ENCODE measurements at regions not wholly inside any gene's neighbourhood (a gene's known extent, or its start where the extent isn't known, plus 50 kb on each side); places are given as distances from the start of the nearest gene placed in this dataset.
"Not testable (repeated sequence)": the region's sequence is repeated elsewhere in the genome, so short reads cannot be mapped to it uniquely, and the experiment has no call there.

GRCh38 chr10:45056806-45057205, 56.1 kb downstream of the ZNF22 start:
- not testable (repeated sequence) for H3K4me1 ChIP-seq; DNase-seq (ENCODE audit: low spot score); H3K27ac ChIP-seq; H2AFZ ChIP-seq (replicated peaks); H3K4me3 ChIP-seq; H3F3A ChIP-seq (ENCODE audit: low read depth); H3K4me2 ChIP-seq; H3K9me3 ChIP-seq (ENCODE audit: low read depth); H3K9ac ChIP-seq; H3K4me3 Mint-ChIP-seq; H3K36me3 Mint-ChIP-seq; H3K9me3 Mint-ChIP-seq; H3K4me1 Mint-ChIP-seq; H4K20me1 ChIP-seq (ENCODE audit: low read depth); H3K36me3 ChIP-seq; H3K27me3 ChIP-seq; H3K79me2 ChIP-seq (ENCODE audit: low read depth); H3K27ac Mint-ChIP-seq; H3K27me3 Mint-ChIP-seq (ENCODE audit: insufficient read depth, low read depth)

- no peak for TF ChIP-seq EZH2 (IDR thresholded peaks at IDR 0.05)
- no peak for TF ChIP-seq CTCF (IDR thresholded peaks at IDR 0.05)
- TF ChIP-seq EZH2phosphoT487 (IDR thresholded peaks at IDR 0.05) = no peak
- Histone ChIP-seq H2AFZ (replicated peaks) (peak overlapping the region; percentile 71), H3K36me3 (no peaks in the 10 kb centered on the region), H3K27ac (no peak overlapping the region), H3K4me2 (no peak overlapping the region), H3K9ac (no peak overlapping the region), H3K4me3 (no peak overlapping the region), H3K9me3 (ENCODE audit: low read depth) (no peaks in the 10 kb centered on the region), H4K20me1 (ENCODE audit: low read depth) (no peaks in the 10 kb centered on the region), H3K27me3 (no peaks in the 10 kb centered on the region), H3K4me1 (no peaks in the 10 kb centered on the region), H3F3A (ENCODE audit: low read depth) (no peaks in the 10 kb centered on the region), H3K79me2 (ENCODE audit: low read depth) (no peaks in the 10 kb centered on the region)
- Mint-ChIP-seq H3K4me1 (no peaks in the 10 kb centered on the region), H3K27me3 (ENCODE audit: insufficient read depth, low read depth) (peaks cover 2% of the 10 kb centered on the region), H3K4me3 (no peak overlapping the region), H3K9me3 (peaks cover 2% of the 10 kb centered on the region), H3K27ac (no peak overlapping the region), H3K36me3 (no peaks in the 10 kb centered on the region)
- no peak for DNase-seq (ENCODE audit: low spot score)
Measured at GRCh38 chr10:45058580-45058979, 57.9 kb downstream of the ZNF22 start.

- no peak for TF ChIP-seq CTCF (IDR thresholded peaks at IDR 0.05)
- no peak for TF ChIP-seq EZH2 (IDR thresholded peaks at IDR 0.05)
- TF ChIP-seq EZH2phosphoT487 (IDR thresholded peaks at IDR 0.05) = no peak
- H3F3A ChIP-seq (ENCODE audit: low read depth) = no peaks in the 10 kb centered on the region
- H3K27ac Mint-ChIP-seq = no peak overlapping the region
- no peaks in the 10 kb centered on the region for H3K36me3 Mint-ChIP-seq
- H3K4me3 ChIP-seq = no peak overlapping the region
- H3K4me2 ChIP-seq = no peak overlapping the region
- H3K4me3 Mint-ChIP-seq = no peak overlapping the region
- peaks cover 2% of the 10 kb centered on the region for H3K27me3 Mint-ChIP-seq (ENCODE audit: insufficient read depth, low read depth)
- H3K9me3 Mint-ChIP-seq = peaks cover 2% of the 10 kb centered on the region
- H3K4me1 Mint-ChIP-seq = no peaks in the 10 kb centered on the region
- H2AFZ ChIP-seq (replicated peaks) = peak overlapping the region; percentile 71
- DNase-seq (ENCODE audit: low spot score) = no peak
- H3K36me3 ChIP-seq = no peaks in the 10 kb centered on the region
- no peaks in the 10 kb centered on the region for H3K27me3 ChIP-seq
- no peak overlapping the region for H3K9ac ChIP-seq
- H4K20me1 ChIP-seq (ENCODE audit: low read depth) = no peaks in the 10 kb centered on the region
- H3K9me3 ChIP-seq (ENCODE audit: low read depth) = no peaks in the 10 kb centered on the region
- no peak overlapping the region for H3K27ac ChIP-seq
- no peaks in the 10 kb centered on the region for H3K4me1 ChIP-seq
- H3K79me2 ChIP-seq (ENCODE audit: low read depth) = no peaks in the 10 kb centered on the region
Measured at GRCh38 chr10:45058992-45059561, 58.4 kb downstream of the ZNF22 start.

GRCh38 chr10:45059632-45060031, 58.9 kb downstream of the ZNF22 start:
- H3K36me3 Mint-ChIP-seq = no peaks in the 10 kb centered on the region
- no peaks in the 10 kb centered on the region for H3K79me2 ChIP-seq (ENCODE audit: low read depth)
- H3K4me2 ChIP-seq = no peak overlapping the region
- no peak overlapping the region for H3K27ac ChIP-seq
- TF ChIP-seq EZH2phosphoT487 (IDR thresholded peaks at IDR 0.05) = no peak
- TF ChIP-seq CTCF (IDR thresholded peaks at IDR 0.05) = no peak
- TF ChIP-seq EZH2 (IDR thresholded peaks at IDR 0.05) = no peak
- H3K4me1 Mint-ChIP-seq = no peaks in the 10 kb centered on the region
- H3K27me3 Mint-ChIP-seq (ENCODE audit: insufficient read depth, low read depth) = peaks cover 2% of the 10 kb centered on the region
- no peaks in the 10 kb centered on the region for H3K36me3 ChIP-seq
- H4K20me1 ChIP-seq (ENCODE audit: low read depth) = no peaks in the 10 kb centered on the region
- peaks cover 2% of the 10 kb centered on the region for H3K9me3 Mint-ChIP-seq
- H3K9me3 ChIP-seq (ENCODE audit: low read depth) = no peaks in the 10 kb centered on the region
- H3K4me3 Mint-ChIP-seq = no peak overlapping the region
- H3K27me3 ChIP-seq = no peaks in the 10 kb centered on the region
- no peak overlapping the region for H2AFZ ChIP-seq (replicated peaks)
- no peak overlapping the region for H3K9ac ChIP-seq
- no peak for DNase-seq (ENCODE audit: low spot score)
- H3F3A ChIP-seq (ENCODE audit: low read depth) = no peaks in the 10 kb centered on the region
- H3K4me1 ChIP-seq = no peaks in the 10 kb centered on the region
- no peak overlapping the region for H3K27ac Mint-ChIP-seq
- H3K4me3 ChIP-seq = no peak overlapping the region

Measured in neural progenitor cell (in vitro differentiated cells).